GM21381 (cell line): ENCODE measurements at regions not wholly inside any gene's neighbourhood (a gene's known extent, or its start where the extent isn't known, plus 50 kb on each side); places are given as distances from the start of the nearest gene placed in this dataset.
A peak's percentile ranks its signal among the peaks of the same experiment; 100 is the strongest.
"Not testable (repeated sequence)": the region's sequence is repeated elsewhere in the genome, so short reads cannot be mapped to it uniquely, and the experiment has no call there.

Experiments
- ATAC-seq: cut with Tn5 transposase; IDR thresholded peaks from one replicate; pipeline ENCODE4 v1.9.1; 2021; ENCODE audit warnings: mild to moderate bottlenecking, moderate library complexity; ENCODE audit not compliant: unreplicated experiment

DNA sequence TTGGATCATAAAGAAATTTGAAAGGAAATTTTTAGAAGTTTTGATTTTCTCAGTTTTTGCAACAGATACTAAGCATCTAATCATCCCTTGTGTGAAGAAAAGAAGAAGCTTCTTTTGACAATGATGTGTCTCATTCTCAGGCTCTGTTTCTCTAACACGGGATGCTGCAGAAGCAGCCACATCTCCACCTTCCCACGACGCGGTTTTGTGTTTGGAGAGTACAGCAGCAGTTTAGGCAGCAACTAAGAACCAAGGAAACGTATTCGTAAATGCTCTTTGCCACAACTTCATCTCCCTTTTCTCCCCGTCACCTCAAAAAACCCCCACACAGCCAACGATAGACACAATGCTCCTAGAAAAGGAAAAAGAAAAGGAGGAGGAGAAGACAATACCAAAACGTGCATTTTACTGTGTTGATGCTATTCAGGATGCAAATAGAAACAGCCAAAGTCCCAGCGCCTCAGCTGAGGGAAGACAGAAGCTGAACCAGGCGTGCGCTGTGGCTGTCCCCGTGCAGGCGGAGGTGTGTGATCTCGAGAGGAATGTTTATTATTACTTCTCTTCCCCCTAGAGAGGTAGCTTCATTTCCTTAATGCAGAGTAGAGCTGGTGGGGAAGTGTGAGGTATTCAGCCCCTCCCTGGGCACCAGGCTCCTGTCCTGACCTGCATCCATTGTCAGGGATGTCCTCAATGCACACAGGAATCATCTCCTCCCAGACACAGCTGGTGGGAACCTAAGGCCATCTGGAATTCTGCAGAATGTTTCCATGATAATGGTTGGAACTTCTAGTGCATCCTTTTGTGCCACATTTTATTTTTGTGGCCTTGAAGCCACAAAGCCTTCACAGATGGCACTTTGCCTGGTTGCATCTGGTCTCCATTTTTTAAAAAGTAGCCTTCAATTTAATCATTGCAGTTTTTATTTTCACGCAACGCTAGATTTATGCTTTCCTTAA, 174.6 kb upstream of the KLF6 start:
- ATAC-seq = no peak

DNA sequence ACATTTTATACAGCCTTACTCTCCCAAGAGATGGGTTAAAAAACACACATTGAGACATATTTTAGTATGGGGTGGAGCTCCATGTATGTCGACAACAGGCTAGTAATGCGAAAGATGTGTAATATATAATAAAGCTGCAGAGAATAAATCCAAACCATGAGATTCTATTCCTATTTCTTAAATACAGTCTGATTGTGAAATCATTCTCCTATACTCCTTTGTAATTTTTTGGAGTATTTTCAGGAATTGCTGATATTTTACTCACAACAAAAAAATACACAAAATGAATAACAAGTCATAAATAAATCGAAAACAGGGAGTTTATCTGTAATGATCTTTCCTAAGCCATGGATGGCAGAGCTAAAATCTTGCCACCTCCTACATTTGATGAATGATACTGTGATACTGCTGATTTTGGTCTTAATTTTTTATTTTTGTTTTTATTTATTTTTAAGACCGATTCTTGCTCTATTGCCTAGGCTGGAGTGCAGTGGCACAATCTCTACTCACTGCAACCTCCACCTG, 173.5 kb upstream of the KLF6 start:
- no peak for ATAC-seq

DNA sequence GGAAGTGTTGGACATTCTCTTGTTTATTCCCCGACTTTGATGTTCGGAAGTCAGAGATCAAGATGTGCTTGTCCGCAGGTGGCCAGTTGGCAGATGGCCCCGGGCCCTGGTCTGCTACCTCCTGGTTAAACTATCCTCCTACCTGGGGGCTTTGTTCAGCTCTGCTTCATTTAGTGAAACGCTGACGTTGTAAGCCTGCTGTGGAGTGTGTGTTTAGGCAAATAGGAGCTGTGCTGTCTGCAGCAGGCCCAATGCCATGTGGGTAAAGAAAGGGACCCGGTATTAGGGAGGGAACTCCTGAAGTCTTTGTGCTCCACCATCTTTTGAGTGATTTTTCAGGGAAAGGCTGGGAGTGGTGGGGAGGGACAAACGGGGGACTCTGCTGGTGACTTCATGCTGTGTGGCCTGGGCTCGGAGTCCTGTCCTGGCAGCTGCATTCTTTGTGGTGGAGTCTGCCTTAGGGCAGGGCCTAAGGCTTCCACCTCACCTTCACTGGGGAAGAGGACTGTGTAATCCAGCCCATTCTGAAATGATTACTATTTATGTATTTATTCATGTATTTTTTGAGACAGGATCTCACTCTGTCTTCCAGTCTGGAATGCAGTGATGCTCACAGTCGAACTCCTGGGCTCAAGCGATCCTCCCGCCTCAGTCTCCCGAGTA, 171.1 kb upstream of the KLF6 start:
- ATAC-seq = no peak

DNA sequence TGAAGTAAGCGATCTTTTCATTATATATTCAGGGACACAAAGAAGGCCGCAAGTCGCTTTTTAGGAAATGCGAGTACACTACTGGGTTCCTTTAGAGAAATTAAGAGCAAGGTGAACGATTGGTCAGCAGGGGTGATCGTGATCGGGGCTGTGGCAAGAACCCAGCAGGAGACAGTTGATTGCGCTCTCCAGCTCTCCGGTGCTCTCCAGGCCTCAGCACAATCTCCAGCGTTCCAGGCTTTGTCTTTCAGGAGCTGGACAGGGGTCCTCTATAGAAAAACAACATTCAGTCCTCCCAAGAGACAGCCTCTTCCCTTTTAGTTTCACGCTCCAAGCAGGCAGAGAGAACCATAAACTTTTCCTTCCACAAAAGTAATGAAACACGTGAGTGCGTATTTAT, 170.5 kb upstream of the KLF6 start:
- no peak for ATAC-seq

DNA sequence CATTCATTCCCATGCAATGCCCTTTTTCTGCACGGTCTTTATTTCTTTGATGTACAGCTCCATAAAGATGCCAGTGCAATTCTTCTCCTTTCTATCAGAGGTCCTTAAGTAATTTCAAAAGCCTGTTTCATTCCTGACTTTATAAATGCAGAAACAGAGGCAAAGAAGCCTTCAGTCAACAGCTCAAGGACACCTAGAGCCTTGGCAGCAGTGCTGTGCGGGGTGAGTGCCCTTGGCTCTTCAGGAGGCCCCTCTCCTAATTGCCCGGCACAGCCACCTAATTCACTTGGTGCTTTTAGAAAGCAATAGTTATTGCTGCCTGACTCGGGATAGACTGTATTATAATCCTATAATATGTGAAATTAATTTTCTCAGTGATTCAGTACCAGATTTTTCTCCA, 169.6 kb upstream of the KLF6 start:
- no peak for ATAC-seq

DNA sequence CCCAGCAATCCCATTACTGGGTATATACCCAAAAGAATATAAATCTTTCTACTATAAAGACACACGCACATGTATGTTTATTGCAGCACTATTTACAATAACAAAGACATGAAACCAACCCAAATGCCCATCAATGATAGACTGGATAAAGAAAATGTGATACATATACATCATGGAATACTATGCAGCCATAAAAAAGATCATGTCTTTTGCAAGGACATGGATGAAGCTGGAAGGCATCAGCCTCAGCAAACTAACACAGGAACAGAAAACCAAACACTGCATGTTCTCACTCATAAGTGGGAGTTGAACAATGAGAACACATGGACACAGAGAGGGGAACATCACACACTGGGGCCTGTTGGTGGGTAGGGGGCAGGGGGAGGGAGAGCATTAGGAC, 169.0 kb upstream of the KLF6 start:
- ATAC-seq = not testable (repeated sequence)

DNA sequence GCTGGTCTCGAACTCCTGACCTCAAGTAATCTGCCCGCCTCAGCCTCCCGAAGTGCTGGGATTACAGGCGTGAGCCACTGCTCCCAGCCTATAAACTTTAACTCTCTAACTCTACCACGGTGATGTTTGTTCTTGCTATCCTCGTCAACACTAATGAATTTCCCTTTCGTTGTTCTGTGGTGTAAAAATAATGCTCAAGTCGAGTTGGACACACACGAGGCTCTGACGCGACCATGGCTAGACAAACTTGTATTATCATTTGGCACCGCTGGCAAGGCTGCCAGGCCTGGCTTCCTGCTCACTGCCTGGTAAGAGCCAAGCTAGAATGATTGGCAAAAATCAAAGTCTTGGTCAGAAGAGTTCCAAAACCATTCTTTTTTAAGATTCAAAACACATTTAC, 167.0 kb upstream of the KLF6 start:
- no peak for ATAC-seq

DNA sequence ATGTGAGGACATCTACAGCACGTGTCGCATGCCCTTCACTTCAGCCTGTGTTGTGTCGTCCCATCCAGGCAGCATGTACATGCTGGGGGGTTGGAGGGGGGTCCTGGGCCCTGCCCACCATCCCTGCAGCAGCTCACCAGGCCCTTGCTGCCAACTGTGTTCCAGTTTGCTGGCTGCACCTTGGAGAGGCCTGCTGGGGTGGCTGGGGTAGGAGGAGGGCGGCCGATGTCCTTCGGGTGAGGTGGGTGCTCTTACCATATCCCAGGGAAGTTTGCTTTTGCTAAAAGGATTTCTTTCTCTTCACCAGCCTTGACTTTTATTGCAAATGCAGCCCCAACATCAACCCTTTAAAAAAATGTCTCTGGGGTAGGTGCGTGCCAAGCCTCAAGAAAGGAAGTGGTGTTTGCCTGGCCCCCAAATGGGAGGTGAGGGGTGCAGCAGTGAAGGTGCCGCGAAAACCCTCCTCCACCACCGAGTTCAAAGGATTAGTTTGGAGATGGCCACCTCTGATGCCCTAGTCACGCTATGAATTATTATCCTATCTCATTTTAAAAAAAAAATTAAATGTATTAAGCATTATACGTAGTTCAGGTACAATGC, 165.8 kb upstream of the KLF6 start:
- no peak for ATAC-seq

DNA sequence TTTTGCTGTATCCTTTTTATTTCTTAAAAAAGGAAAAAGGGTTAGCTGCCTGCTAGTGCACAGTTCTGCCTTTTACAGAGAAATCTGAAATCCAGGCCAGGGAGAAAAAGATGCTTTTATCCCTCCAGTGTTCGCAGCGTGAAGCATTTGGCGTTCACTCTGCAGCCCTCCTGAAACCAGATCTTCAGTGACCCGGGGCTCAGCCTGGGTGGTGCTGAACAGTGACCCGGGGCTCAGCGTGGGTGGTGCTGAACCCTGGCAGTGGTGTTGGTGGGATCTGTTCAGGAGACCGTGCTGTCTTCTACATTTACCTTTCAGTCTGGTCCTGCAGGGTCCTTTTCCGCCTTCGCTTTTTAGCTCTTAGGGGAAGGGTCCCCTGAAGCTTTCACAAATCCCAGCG, 164.7 kb upstream of the KLF6 start:
- ATAC-seq = no peak

DNA sequence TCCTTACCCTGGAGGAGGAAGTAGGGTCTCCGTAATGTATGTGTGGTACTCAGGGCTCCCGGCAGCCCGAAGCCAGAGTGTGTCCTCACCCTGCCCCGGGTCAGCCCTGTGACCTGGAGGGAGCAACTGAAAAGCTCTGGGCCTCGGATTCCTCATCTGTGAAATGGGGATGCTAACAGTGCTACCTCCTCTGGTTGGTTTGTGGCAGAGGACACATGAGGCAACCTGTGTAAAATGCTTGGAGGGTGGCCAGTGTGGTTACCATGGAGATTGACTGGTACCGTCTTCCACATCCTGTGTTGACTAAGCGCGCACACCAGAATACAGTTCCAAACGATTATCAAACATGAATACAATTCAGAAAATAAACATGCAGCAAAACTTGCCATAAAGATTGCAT, 163.8 kb upstream of the KLF6 start:
- ATAC-seq = no peak

DNA sequence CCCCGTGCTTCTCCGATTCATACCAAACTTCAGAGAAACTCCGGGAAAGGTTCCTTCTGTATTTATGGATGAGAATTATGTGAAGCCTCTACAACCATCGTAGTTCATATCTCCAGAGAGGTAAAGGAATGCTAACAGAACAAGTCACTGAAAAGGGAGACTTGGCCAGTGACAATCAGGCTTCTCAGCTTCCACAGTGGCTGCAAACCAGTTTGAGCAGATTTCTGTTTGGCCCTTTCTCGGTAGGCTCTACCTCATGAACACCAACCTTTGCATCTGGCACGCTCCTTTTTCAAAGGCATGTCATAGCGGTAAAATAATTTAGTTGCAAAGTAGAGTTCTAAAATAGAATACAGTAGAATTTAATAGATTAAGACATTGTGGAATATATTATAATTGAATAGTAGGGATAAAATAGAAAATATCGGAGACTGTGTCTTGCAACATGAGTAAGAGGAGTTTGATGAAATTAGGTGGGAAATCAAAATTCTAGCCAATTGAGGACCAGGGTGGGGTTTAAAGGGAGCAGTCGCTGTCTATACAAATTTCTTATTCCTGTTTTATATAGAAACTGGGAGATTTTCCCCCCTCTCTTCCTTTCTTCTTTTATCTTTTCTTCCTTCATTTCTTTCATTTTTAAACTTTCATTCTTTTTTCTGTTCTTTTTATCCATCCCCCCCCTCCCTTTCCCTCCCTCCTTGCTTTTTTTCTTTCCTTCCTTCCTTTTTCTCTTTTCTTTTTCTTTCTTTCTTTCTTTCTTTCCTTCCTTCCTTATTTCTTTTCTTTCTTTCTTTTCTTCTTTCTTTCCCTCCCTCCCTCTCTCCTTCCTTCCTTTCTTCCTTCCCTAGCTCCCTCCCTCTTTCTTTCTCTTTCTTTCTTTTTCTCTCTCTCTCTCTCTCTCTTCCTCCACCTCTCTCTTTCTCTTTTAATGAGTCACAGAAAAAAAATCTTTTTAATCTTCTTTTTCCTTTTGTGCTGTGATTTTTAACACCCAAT, 161.5 kb upstream of the KLF6 start:
- no peak for ATAC-seq

DNA sequence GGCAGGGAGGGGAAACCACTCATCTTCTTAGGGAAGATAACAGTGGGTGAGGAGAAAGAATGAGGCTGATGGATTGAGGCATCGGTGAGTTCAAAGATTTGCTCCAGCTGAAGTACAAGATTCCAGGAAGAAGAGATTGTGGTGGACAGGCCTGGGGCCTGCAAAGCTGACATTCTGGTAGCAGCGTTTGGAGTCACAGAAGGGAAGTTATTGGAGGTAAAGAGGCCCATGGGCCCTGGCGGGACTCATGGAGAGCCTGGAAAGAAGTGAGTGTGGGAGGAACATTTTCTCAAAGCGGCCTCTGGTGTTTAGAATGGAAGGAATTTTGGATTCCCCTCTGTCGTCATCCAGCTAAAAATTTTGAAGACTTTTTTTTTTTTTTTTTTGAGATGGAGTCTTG, 160.0 kb upstream of the KLF6 start:
- no peak for ATAC-seq

DNA sequence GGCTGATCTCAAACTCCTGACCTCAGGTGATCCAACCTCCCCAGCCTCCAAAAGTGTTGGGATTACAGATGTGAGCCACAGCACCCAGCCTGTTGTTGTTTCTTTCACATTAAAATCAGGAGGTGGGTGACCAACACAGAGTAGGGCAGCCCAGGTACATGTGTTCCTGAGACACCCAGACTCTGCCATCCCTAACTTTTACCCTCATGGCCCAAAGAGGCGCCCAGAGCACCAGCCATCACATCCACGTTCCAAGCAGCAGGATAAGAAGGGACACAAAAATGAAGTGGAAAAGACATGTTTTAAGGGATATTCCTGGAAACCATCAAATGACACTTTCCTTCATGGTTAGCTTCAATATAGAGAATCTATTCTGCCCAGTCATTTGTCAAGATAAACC, 159.6 kb upstream of the KLF6 start:
- no peak for ATAC-seq

DNA sequence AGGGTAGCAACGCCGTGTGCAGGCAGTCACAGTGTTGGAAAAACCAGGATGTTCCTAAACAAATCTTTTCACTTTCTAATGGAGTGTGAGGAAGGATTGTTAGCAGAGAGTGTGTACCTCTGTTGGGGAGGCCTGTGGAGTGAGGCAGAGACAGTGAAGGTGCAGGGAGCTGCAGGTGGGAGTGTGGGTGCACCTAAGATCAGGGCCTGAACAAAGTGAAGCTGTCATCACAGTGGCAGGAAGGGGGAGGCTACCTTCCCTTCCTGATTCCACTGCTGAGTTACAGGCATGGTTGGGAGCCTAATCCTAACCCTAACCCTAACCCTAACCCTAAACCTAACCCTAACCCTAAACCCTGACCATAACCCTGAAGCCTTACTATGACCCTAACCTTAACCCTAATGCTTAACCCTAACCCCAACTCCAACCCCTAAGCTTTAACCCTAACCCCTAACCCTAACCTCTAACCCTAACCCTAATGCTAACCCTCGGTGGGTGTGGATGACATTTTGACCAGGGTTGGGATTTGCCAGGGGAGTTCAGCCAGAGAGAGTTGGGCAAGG, 158.8 kb upstream of the KLF6 start:
- ATAC-seq = no peak

DNA sequence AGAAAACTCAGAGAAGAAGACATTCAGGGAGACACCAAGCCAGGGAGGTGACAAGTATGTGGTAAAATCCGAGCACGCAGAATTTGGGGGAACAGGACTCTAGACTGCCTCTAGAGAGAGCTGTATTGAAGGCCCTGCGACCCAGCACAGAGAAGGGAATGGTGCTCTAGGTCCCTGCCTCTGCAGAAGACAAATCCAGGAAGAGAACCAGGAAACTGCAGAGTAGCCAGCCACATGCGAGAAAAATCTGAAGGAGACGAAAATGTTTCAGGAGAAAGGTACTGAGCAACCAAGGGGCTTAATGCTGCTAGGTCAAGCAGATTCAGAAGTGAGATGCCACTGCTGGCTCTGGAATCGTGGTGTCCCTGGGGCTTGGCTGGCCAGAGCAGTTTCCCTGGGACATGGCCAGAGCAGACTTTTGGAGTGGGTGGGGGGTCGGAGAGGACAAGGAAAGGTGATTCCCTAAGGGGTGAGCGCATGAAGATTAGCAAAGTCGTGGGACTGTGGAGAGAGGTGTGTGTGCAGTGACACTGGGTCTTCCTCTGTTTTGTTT, 158.0 kb upstream of the KLF6 start:
- no peak for ATAC-seq

DNA sequence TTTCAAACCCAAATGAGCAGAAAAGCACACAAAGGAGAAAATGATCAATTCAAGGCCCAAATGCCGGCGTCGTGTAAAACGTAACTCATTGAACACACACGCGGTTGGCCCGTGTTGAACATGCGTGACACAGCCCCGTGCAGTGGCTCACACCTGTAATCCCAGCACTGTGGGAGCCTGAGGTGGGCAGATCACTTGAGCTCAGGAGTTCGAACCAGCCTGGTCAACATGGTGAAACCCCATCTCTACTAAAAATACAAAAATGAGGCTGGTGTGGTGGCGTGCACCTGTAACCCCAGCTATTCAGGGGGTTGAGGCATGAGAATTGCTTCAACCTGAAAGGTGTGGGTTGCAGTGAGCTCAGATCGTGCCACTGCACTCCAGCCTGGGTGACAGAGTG, 156.7 kb upstream of the KLF6 start:
- no peak for ATAC-seq

DNA sequence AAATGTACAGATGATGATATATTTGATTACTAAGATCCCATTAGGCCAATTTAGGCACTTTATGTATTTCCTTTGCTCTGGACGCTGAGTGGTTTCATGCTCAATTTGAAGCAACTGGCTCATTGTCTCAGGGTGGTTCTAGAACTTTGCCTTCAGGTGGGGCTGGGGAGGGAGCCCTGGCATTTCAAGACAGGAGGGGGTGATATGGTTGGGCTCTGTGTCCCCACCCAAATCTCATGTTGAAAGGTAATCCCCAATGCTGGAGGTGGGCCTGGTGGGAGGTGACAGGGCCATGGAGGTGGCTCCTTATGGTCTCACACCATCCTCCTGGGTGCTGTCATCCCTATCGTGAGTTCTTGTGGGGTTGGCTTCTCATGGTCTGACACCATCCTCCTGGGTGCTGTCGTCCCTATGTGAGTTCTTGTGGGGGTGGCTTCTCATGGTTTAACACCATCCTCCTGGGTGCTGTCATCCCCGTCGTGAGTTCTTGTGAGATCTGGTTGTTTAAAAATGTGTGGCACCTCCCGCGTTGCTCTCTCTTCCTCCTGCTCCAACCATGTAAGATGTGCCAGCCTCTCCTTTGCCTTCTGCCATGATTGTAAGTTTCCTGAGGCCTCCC, 151.5 kb upstream of the KLF6 start:
- no peak for ATAC-seq

DNA sequence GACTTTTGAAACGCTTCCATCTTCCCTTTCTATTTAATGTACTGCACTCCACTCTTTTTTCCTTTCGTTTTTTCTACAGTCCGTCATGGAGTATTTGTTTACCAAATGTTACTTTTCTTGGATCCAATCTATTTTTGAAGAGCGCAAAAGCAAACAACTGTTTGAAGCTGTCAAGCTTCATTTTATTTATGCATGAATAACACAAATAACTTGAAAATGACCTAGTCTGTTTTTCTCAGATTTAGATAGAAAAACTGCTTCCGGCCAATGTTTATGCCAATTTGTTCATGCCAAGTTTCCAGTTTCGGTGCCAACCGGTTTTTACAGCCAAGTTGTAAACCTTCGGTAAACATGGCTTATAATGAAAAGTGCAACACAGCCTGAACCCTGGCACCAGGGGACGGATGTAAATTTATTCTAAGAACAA, 150.9 kb upstream of the KLF6 start:
- ATAC-seq = no peak

DNA sequence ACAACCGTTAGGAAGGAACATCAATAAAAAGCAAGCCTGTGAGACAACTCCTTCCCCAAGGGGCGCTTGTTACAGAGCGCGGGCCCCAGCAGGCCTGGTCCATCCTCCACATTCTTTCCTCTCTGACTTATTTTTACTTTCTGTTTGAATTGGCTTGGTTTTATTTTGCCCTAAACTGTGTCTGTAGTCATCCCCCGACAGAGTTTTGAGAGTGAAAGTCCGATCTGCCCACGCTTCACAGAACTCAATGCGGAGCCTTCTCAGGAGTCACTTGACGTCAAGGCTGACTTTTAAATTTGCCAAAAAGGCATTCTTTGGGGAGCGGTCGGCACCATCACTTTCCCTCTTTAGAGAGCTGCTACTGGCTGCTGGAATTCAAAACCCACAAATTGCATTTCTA, 150.1 kb upstream of the KLF6 start:
- peak; percentile 98 for ATAC-seq
